ENCODE measurements at regions not wholly inside any gene's neighbourhood (a gene's known extent, or its start where the extent isn't known, plus 50 kb on each side); places are given as distances from the start of the nearest gene placed in this dataset.

DNA sequence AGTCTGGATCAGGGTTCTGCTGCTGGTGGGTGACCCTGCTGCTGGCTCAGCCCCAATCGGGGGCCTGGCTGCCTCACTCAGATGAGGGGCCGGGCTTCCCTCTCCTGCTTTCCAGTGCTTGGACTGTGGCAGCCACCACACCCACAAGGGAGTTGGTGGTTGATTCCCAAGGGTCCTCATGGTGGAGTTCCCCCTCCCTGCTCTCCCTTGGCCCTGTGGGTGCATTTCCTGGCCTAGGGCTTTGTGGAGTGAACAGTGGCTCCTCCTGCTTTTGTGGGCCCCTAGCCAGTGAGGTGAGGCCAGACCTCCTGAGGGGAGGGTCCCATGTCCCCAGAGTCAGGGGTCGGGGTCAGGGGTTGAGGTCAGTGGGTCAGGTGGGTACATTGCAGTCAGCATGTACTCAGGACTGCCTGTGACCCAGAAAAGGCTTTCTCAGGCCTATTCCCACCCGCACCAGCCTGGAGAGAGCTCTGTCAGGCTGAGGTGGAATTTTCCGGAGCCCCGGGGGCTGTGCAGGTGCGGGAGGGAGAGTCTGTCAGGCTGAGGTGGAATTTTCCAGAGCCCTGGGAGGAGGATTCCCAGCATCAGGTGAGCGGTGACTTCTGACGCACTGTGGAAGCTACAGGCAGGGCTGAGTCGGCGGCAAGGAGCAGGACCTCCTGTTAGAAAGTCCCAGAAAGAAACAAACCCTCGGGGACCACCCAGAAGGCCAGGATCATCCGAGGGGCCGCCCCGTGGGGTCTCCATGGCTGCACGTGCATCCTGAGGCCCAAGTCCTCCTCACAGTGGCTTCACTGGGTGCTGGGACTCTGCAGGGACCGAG lies 94.4 kb upstream of the INSIG1 start:
- no peaks in the 10 kb centered on the region for H3K36me3 ChIP-seq (ENCODE audit: control insufficient read depth, insufficient read depth, low read length)
- no peaks in the 10 kb centered on the region for H3K9me3 ChIP-seq (ENCODE audit: control insufficient read depth, low read length)
- WGBS, 2 experiments (ENCODE audit: insufficient coverage in 2 of 2) = 78 to 84% methylated on average over 13 to 17 of the region's 17 CpGs
- peaks cover 8% of the 10 kb centered on the region for H3K4me1 ChIP-seq (ENCODE audit: control insufficient read depth, insufficient read depth, low read length, poor library complexity, severe bottlenecking)
- H3K27ac ChIP-seq (ENCODE audit: low read depth, low read length, severe bottlenecking) = no peak overlapping the region
- no peak overlapping the region for H3K4me3 ChIP-seq (ENCODE audit: extremely low read depth, insufficient read depth, low read length, poor library complexity, severe bottlenecking)

- 84 to 90% methylated on average over 13 to 14 of the region's 14 CpGs for WGBS, 2 experiments (ENCODE audit: insufficient coverage in 2 of 2)
- no peaks in the 10 kb centered on the region for H3K36me3 ChIP-seq (ENCODE audit: control insufficient read depth, insufficient read depth, low read length)
- H3K27ac ChIP-seq (ENCODE audit: low read depth, low read length, severe bottlenecking) = no peak overlapping the region
- no peaks in the 10 kb centered on the region for H3K9me3 ChIP-seq (ENCODE audit: control insufficient read depth, low read length)
- H3K4me3 ChIP-seq (ENCODE audit: extremely low read depth, insufficient read depth, low read length, poor library complexity, severe bottlenecking) = no peak overlapping the region
- peaks cover 4% of the 10 kb centered on the region for H3K4me1 ChIP-seq (ENCODE audit: control insufficient read depth, insufficient read depth, low read length, poor library complexity, severe bottlenecking)
Observed at GRCh38 chr7:155203882-155204691, 93.6 kb upstream of the INSIG1 start.

DNA sequence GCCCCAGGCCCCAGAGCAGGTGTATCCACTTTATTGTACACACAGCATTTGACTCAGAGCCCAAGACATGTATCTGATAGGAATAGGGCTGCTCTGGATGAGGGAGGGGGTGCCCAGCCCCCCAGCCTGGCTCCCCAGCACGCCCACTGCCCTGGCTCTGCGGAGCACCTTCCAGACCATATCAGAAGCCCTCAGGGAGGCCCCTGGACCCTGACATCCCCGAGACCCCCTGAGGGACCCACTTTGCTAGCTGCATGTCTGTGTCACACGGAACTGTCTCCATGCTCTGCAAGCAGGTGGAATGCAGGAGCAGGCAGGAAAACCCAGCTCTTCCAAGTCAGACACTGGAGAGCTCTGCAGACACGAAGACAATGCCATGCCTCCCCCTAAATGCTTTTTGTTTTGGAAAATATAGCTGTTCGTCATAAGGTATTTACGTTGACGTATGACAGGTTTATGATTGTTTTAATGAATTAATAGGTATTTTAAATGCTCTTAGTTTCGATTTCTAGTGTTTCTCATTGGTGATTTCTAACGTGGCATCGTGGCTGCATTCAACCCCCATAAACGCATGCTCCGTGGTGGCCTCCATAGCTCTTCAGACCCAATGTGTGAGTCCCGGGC lies 92.8 kb upstream of the INSIG1 start:
- H3K4me3 ChIP-seq (ENCODE audit: extremely low read depth, insufficient read depth, low read length, poor library complexity, severe bottlenecking) = no peak overlapping the region
- H3K36me3 ChIP-seq (ENCODE audit: control insufficient read depth, insufficient read depth, low read length) = no peaks in the 10 kb centered on the region
- peaks cover 3% of the 10 kb centered on the region for H3K4me1 ChIP-seq (ENCODE audit: control insufficient read depth, insufficient read depth, low read length, poor library complexity, severe bottlenecking)
- H3K9me3 ChIP-seq (ENCODE audit: control insufficient read depth, low read length) = no peaks in the 10 kb centered on the region
- 86 to 91% methylated on average over 13 to 14 of the region's 14 CpGs for WGBS, 2 experiments (ENCODE audit: insufficient coverage in 2 of 2)
- peak overlapping the region; percentile 79 for H3K27ac ChIP-seq (ENCODE audit: low read depth, low read length, severe bottlenecking)

GRCh38 chr7:155205368-155206317 lies 92.0 kb upstream of the INSIG1 start:
- H3K27ac ChIP-seq (ENCODE audit: low read depth, low read length, severe bottlenecking) = peak overlapping the region; percentile 79
- H3K36me3 ChIP-seq (ENCODE audit: control insufficient read depth, insufficient read depth, low read length) = no peaks in the 10 kb centered on the region
- no peak overlapping the region for H3K4me3 ChIP-seq (ENCODE audit: extremely low read depth, insufficient read depth, low read length, poor library complexity, severe bottlenecking)
- H3K9me3 ChIP-seq (ENCODE audit: control insufficient read depth, low read length) = no peaks in the 10 kb centered on the region
- peaks cover 3% of the 10 kb centered on the region for H3K4me1 ChIP-seq (ENCODE audit: control insufficient read depth, insufficient read depth, low read length, poor library complexity, severe bottlenecking)
- 68 to 77% methylated on average over 18 to 27 of the region's 33 CpGs for WGBS, 2 experiments (ENCODE audit: insufficient coverage in 2 of 2)

DNA sequence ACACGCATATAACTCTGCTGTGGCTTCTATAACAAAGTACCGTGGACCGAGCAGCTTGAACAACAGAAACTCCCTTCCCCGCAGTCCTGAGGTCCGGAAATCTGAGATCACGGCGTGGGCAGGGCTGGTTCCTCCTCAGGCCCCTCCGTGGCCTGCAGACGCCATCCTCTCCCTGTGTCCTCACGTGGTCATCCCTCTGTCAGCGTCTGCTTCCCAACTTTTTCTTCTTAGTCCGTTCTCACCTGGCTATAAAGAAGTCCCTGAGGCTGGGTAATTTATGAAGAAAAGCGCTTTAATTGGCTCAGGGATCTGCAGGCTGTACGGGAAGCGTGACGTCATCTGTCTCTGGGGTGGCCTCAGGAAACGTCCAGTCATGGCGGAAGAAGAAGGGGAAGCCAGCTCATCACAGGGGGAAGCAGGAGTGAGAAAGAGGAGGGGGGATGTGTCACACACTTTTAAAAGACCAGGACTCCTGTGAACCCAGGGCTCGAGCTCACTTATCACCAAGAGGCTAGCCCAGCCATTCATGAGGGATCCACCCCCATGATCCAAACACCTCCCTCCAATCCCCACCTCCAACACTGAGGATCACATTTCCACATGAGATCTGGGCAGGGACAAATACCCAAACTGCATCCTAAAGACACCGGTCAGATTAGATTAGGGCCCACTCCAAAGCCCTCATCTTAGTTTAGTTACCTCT lies 91.2 kb upstream of the INSIG1 start:
- Histone ChIP-seq H3K4me1 (ENCODE audit: control insufficient read depth, insufficient read depth, low read length, poor library complexity, severe bottlenecking) (peaks cover 3% of the 10 kb centered on the region), H3K9me3 (ENCODE audit: control insufficient read depth, low read length) (no peaks in the 10 kb centered on the region), H3K36me3 (ENCODE audit: control insufficient read depth, insufficient read depth, low read length) (no peaks in the 10 kb centered on the region), H3K4me3 (ENCODE audit: extremely low read depth, insufficient read depth, low read length, poor library complexity, severe bottlenecking) (no peak overlapping the region), H3K27ac (ENCODE audit: low read depth, low read length, severe bottlenecking) (peak overlapping the region; percentile 79)
- 78 to 87% methylated on average over 15 to 18 of the region's 20 CpGs for WGBS, 2 experiments (ENCODE audit: insufficient coverage in 2 of 2)

GRCh38 chr7:155207326-155208002 lies 90.2 kb upstream of the INSIG1 start:
- H3K9me3 ChIP-seq (ENCODE audit: control insufficient read depth, low read length) = no peaks in the 10 kb centered on the region
- no peak overlapping the region for H3K27ac ChIP-seq (ENCODE audit: low read depth, low read length, severe bottlenecking)
- H3K4me1 ChIP-seq (ENCODE audit: control insufficient read depth, insufficient read depth, low read length, poor library complexity, severe bottlenecking) = peaks cover 3% of the 10 kb centered on the region
- 78 to 83% methylated on average over 12 of the region's 13 CpGs for WGBS, 2 experiments (ENCODE audit: insufficient coverage in 2 of 2)
- no peak overlapping the region for H3K4me3 ChIP-seq (ENCODE audit: extremely low read depth, insufficient read depth, low read length, poor library complexity, severe bottlenecking)
- H3K36me3 ChIP-seq (ENCODE audit: control insufficient read depth, insufficient read depth, low read length) = no peaks in the 10 kb centered on the region

DNA sequence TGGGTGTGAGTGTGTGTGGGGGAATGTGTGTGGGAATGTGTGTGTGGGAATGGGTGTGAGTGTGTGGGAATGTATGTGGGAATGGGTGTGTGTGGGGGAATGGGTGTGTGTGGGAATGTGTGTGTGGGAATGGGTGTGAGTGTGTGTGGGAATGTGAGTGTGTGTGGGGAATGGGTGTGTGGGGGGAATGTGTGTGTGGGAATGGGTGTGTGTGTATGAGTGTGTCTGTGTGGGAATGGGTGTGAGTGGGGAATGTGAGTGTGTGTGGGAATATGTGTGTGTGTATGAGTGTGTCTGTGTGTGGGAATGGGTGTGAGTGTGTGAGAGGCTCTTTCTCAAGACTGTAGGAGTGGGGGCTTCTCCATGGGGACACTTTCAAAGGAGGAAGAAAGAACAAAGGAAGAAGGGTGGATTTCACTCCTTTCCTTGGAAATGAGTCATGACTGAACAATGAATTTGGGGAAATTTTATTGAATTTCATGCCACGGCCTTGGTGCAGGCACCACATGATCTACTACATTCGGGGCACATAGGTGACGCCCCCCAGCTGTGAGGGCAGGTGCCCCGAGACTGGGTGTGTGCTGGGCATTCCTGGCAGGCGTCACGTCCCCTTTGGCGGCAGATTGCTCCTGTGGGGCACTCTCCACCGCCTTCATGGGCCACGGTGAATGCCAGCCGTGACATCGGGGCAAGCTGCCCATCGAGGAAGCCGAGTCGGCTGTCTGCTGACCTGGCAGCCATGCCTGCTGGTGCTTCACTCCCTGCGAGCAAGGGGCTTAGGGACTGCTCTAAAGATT lies 88.8 kb upstream of the INSIG1 start:
- 88 to 91% methylated on average over 12 to 15 of the region's 15 CpGs for WGBS, 2 experiments (ENCODE audit: insufficient coverage in 2 of 2)
- H3K36me3 ChIP-seq (ENCODE audit: control insufficient read depth, insufficient read depth, low read length) = no peaks in the 10 kb centered on the region
- H3K4me1 ChIP-seq (ENCODE audit: control insufficient read depth, insufficient read depth, low read length, poor library complexity, severe bottlenecking) = peaks cover 14% of the 10 kb centered on the region
- H3K4me3 ChIP-seq (ENCODE audit: extremely low read depth, insufficient read depth, low read length, poor library complexity, severe bottlenecking) = no peak overlapping the region
- no peaks in the 10 kb centered on the region for H3K9me3 ChIP-seq (ENCODE audit: control insufficient read depth, low read length)
- no peak overlapping the region for H3K27ac ChIP-seq (ENCODE audit: low read depth, low read length, severe bottlenecking)

DNA sequence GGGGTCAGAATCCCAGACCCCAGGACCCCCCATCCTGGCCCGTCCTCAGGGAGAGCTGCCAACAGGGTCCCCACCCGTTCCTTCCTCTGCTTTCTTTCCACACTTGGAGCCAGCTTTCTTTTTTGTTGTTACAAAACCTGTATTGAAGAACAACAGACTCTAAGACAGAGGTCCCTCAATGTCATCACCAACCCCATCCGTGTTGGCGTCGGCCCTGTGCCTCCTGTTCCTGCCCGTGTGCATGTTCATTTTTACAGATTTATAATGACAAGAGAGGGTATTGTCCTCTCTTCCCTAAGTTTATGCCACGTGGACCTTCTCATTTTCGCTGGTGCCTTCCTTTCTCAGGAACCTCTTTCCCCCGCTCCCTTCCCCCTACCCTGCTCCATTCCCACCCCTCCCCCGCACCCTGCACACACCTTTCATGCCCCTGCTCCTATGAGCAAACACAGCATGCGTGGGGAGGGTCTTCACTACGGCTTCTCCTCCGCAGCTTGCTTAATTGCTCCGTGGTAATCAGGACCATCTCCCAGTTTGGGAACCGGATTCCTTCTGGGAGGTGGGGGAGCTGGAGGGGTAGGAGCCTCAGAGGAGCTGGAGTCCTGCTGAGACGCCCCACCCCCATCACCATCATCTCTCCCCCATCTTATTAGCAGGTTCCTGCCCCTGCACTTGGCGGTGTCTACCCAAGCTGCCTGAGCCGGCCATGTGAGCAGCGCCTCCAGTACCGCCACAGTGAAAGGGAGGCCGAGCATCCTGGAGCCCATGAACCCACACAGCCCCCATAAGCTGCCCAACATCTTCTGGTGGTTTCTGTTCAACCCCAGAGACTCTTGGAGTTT lies 88.0 kb upstream of the INSIG1 start:
- no peaks in the 10 kb centered on the region for H3K36me3 ChIP-seq (ENCODE audit: control insufficient read depth, insufficient read depth, low read length)
- H3K27ac ChIP-seq (ENCODE audit: low read depth, low read length, severe bottlenecking) = no peak overlapping the region
- 74 to 75% methylated on average over 8 to 17 of the region's 21 CpGs for WGBS, 2 experiments (ENCODE audit: insufficient coverage in 2 of 2)
- H3K4me3 ChIP-seq (ENCODE audit: extremely low read depth, insufficient read depth, low read length, poor library complexity, severe bottlenecking) = no peak overlapping the region
- H3K4me1 ChIP-seq (ENCODE audit: control insufficient read depth, insufficient read depth, low read length, poor library complexity, severe bottlenecking) = peaks cover 17% of the 10 kb centered on the region
- H3K9me3 ChIP-seq (ENCODE audit: control insufficient read depth, low read length) = no peaks in the 10 kb centered on the region
